MM.1S (cell line): ENCODE measurements at regions not wholly inside any gene's neighbourhood (a gene's known extent, or its start where the extent isn't known, plus 50 kb on each side); places are given as distances from the start of the nearest gene placed in this dataset.

Experiments used
- CTCF ChIP-seq: fragments of 300-600 bp; sonication (generic); IDR thresholded peaks from 2 replicates; pipeline ENCODE4 v1.5.1; 2016; ENCODE audit warnings: antibody characterized with exemption, low read length, mixed read lengths
- EZH2phosphoT487 ChIP-seq: fragments of 300-600 bp; sonication (generic); IDR thresholded peaks from 2 replicates; pipeline ENCODE4 v1.6.1; 2018; ENCODE audit warnings: antibody characterized with exemption, low read length

GRCh38 chr2:221786297-221786926, 214.3 kb upstream of the EPHA4 start:
- no peak for TF ChIP-seq EZH2phosphoT487
- TF ChIP-seq CTCF, result no peak
